HG03066 (cell line): ENCODE measurements at regions not wholly inside any gene's neighbourhood (a gene's known extent, or its start where the extent isn't known, plus 50 kb on each side); places are given as distances from the start of the nearest gene placed in this dataset.
A peak's percentile ranks its signal among the peaks of the same experiment; 100 is the strongest.

Source experiments
- ATAC-seq: cut with Tn5 transposase; IDR thresholded peaks from one replicate; pipeline ENCODE4 v1.9.1; 2021; ENCODE audit warnings: low read depth; ENCODE audit not compliant: unreplicated experiment

- peak; percentile 86 for ATAC-seq
These were observed 157.0 kb upstream of the RAI14 start for GRCh38 chr5:34499001-34499734.

GRCh38 chr5:34500236-34500847 is 155.8 kb upstream of the RAI14 start:
- ATAC-seq = no peak

- no peak for ATAC-seq
These were observed 155.1 kb upstream of the RAI14 start for GRCh38 chr5:34501016-34501415.

GRCh38 chr5:34501840-34502239 is 154.3 kb upstream of the RAI14 start:
- ATAC-seq = no peak

GRCh38 chr5:34502581-34502980 is 153.5 kb upstream of the RAI14 start:
- no peak for ATAC-seq

GRCh38 chr5:34503379-34504253 is 152.5 kb upstream of the RAI14 start:
- no peak for ATAC-seq

GRCh38 chr5:34504967-34505366 is 151.2 kb upstream of the RAI14 start:
- ATAC-seq = no peak

- no peak for ATAC-seq
These were observed 150.4 kb upstream of the RAI14 start for GRCh38 chr5:34505731-34506130.

GRCh38 chr5:34507933-34508332 is 148.2 kb upstream of the RAI14 start:
- no peak for ATAC-seq

GRCh38 chr5:34509392-34509791 is 146.7 kb upstream of the RAI14 start:
- ATAC-seq = no peak

- no peak for ATAC-seq
These were observed 146.1 kb upstream of the RAI14 start for GRCh38 chr5:34510002-34510401.

GRCh38 chr5:34511063-34511462 is 145.1 kb upstream of the RAI14 start:
- ATAC-seq = no peak

GRCh38 chr5:34511481-34511880 is 144.6 kb upstream of the RAI14 start:
- ATAC-seq = no peak

- no peak for ATAC-seq
These were observed 144.2 kb upstream of the RAI14 start for GRCh38 chr5:34511915-34512314.

- no peak for ATAC-seq
These were observed 140.0 kb upstream of the RAI14 start for GRCh38 chr5:34516166-34516565.

GRCh38 chr5:34516686-34517085 is 139.4 kb upstream of the RAI14 start:
- ATAC-seq = no peak

- no peak for ATAC-seq
These were observed 138.9 kb upstream of the RAI14 start for GRCh38 chr5:34517249-34517648.

- no peak for ATAC-seq
These were observed 136.5 kb upstream of the RAI14 start for GRCh38 chr5:34519489-34520220.

GRCh38 chr5:34521628-34522290 is 134.4 kb upstream of the RAI14 start:
- no peak for ATAC-seq
